Panc1 (cell line): ENCODE measurements at regions not wholly inside any gene's neighbourhood (a gene's known extent, or its start where the extent isn't known, plus 50 kb on each side); places are given as distances from the start of the nearest gene placed in this dataset.

Experiments used
- POLR2AphosphoS5 ChIP-seq: IDR thresholded peaks from 2 replicates; pipeline ENCODE4 v1.6.1; 2012; ENCODE audit warnings: mild to moderate bottlenecking, low read depth, low read length, moderate library complexity
- SIN3A ChIP-seq: IDR thresholded peaks from 2 replicates; pipeline ENCODE4 v1.6.1; 2012; ENCODE audit warnings: low read depth, mild to moderate bottlenecking, low read length, moderate library complexity, borderline replicate concordance; ENCODE audit not compliant: insufficient read depth
- TF ChIP-seq, protein P1 (sequence below): fragments of 450-650 bp; IDR thresholded peaks from 2 replicates; pipeline ENCODE4 v1.5.1; 2017; ENCODE audit warnings: mild to moderate bottlenecking
- TF ChIP-seq, protein P2 (sequence below), 2 experiments: IDR thresholded peaks; 2 replicates each; pipeline ENCODE4 v1.6.1; 2011 to 2012; ENCODE audit warnings: low read depth in 2 of 2, control low read depth in 1 of 2, low read length in 1 of 2, mild to moderate bottlenecking in 1 of 2, moderate library complexity in 1 of 2; ENCODE audit not compliant: insufficient read depth in 1 of 2

DNA sequence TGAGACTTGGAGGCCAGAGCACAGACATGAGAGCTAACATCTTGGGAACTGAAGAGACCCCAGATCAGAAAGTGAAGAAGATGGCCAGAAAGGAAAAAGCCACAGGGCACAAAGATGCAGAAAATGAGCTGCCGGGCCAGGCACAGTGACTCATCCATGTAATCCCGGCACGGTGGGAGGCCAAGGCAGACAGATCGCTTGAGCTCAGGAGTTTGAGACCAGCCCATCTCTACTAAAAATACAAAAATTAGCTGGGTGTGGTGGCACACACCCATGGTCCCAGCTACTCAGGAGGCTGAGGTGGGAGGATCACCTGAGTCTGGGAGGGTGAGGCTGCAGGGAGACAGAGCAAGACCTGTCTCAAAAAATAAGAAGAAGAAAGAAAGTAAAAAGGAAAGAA lies 81.4 kb upstream of the MGMT start:
- TF ChIP-seq, protein P1, sequence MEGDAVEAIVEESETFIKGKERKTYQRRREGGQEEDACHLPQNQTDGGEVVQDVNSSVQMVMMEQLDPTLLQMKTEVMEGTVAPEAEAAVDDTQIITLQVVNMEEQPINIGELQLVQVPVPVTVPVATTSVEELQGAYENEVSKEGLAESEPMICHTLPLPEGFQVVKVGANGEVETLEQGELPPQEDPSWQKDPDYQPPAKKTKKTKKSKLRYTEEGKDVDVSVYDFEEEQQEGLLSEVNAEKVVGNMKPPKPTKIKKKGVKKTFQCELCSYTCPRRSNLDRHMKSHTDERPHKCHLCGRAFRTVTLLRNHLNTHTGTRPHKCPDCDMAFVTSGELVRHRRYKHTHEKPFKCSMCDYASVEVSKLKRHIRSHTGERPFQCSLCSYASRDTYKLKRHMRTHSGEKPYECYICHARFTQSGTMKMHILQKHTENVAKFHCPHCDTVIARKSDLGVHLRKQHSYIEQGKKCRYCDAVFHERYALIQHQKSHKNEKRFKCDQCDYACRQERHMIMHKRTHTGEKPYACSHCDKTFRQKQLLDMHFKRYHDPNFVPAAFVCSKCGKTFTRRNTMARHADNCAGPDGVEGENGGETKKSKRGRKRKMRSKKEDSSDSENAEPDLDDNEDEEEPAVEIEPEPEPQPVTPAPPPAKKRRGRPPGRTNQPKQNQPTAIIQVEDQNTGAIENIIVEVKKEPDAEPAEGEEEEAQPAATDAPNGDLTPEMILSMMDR: no peak
- no peak for TF ChIP-seq POLR2AphosphoS5
- TF ChIP-seq, protein P2, sequence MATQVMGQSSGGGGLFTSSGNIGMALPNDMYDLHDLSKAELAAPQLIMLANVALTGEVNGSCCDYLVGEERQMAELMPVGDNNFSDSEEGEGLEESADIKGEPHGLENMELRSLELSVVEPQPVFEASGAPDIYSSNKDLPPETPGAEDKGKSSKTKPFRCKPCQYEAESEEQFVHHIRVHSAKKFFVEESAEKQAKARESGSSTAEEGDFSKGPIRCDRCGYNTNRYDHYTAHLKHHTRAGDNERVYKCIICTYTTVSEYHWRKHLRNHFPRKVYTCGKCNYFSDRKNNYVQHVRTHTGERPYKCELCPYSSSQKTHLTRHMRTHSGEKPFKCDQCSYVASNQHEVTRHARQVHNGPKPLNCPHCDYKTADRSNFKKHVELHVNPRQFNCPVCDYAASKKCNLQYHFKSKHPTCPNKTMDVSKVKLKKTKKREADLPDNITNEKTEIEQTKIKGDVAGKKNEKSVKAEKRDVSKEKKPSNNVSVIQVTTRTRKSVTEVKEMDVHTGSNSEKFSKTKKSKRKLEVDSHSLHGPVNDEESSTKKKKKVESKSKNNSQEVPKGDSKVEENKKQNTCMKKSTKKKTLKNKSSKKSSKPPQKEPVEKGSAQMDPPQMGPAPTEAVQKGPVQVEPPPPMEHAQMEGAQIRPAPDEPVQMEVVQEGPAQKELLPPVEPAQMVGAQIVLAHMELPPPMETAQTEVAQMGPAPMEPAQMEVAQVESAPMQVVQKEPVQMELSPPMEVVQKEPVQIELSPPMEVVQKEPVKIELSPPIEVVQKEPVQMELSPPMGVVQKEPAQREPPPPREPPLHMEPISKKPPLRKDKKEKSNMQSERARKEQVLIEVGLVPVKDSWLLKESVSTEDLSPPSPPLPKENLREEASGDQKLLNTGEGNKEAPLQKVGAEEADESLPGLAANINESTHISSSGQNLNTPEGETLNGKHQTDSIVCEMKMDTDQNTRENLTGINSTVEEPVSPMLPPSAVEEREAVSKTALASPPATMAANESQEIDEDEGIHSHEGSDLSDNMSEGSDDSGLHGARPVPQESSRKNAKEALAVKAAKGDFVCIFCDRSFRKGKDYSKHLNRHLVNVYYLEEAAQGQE (IDR thresholded peaks at IDR 0.05; ENCODE audit: insufficient read depth in 1 of 2, low read depth in 2 of 2, low read length in 1 of 2): no peak
- no peak for TF ChIP-seq SIN3A
